Activated CD4-positive, alpha-beta memory T cell treated with anti-CD3 and anti-CD28 coated beads, Interleukin-2, amount 10 ng/mL, durations not matched to agents 7 days and 5 days (primary cell): ENCODE measurements at regions not wholly inside any gene's neighbourhood (a gene's known extent, or its start where the extent isn't known, plus 50 kb on each side); places are given as distances from the start of the nearest gene placed in this dataset.

Experiments used
- CTCF ChIA-PET: fragments of 350-600 bp; sonication (Branson Sonifier 250); formaldehyde crosslinking; loops from one replicate; lab custom pipeline; 2021; ENCODE audit warnings: antibody characterized with exemption, inconsistent platforms; lab: Charles Lee
- POLR2A ChIA-PET: fragments of 350-600 bp; sonication (Branson Sonifier 250); formaldehyde crosslinking; loops from one replicate; lab custom pipeline; 2021; ENCODE audit warnings: antibody characterized with exemption; lab: Charles Lee
- DNase-seq: peaks from one replicate; pipeline ENCODE4 v3.0.0-alpha.2; 2020
- H3K27ac Mint-ChIP-seq: one replicate; pipeline ENCODE4 v1.8.0; 2021; ENCODE audit warnings: mild to moderate bottlenecking, mixed read lengths
- H3K27me3 Mint-ChIP-seq: one replicate; pipeline ENCODE4 v1.8.0; 2021; ENCODE audit warnings: mixed read lengths
- H3K36me3 Mint-ChIP-seq: one replicate; pipeline ENCODE4 v1.8.0; 2021; ENCODE audit warnings: low read depth, mixed read lengths
- H3K4me1 Mint-ChIP-seq: one replicate; pipeline ENCODE4 v1.8.0; 2021; ENCODE audit warnings: mixed read lengths
- H3K4me3 Mint-ChIP-seq: one replicate; pipeline ENCODE4 v1.8.0; 2021; ENCODE audit warnings: mild to moderate bottlenecking, mixed read lengths
- H3K9me3 Mint-ChIP-seq: one replicate; pipeline ENCODE4 v1.8.0; 2021; ENCODE audit warnings: mixed read lengths

GRCh38 chr5:89615839-89616518, 733.0 kb upstream of the MEF2C start:
- Mint-ChIP-seq H3K27ac (no peak overlapping the region), H3K4me1 (no peaks in the 10 kb centered on the region), H3K4me3 (no peak overlapping the region), H3K9me3 (peaks cover 6% of the 10 kb centered on the region), H3K36me3 (no peaks in the 10 kb centered on the region), H3K27me3 (no peaks in the 10 kb centered on the region)
- ChIA-PET CTCF (no interaction called here), POLR2A (no interaction called here)
- no peak for DNase-seq

GRCh38 chr5:89613222-89613956, 730.4 kb upstream of the MEF2C start:
- Mint-ChIP-seq H3K27ac (no peak overlapping the region), H3K4me1 (no peaks in the 10 kb centered on the region), H3K4me3 (no peak overlapping the region), H3K27me3 (no peaks in the 10 kb centered on the region), H3K36me3 (no peaks in the 10 kb centered on the region), H3K9me3 (peaks cover 6% of the 10 kb centered on the region)
- DNase-seq, result no peak
- ChIA-PET POLR2A (no interaction called here), CTCF (no interaction called here)

- POLR2A ChIA-PET, result no interaction called here
Observed at GRCh38 chr5:89606939-89607534, 724.1 kb upstream of the MEF2C start.

GRCh38 chr5:89604342-89604741, 721.4 kb upstream of the MEF2C start:
- DNase-seq, result no peak
- ChIA-PET POLR2A (no interaction called here), CTCF (no interaction called here)
- peaks cover 2% of the 10 kb centered on the region for H3K9me3 Mint-ChIP-seq
- no peaks in the 10 kb centered on the region for H3K27me3 Mint-ChIP-seq
- H3K4me1 Mint-ChIP-seq, result no peaks in the 10 kb centered on the region
- no peaks in the 10 kb centered on the region for H3K36me3 Mint-ChIP-seq
- H3K4me3 Mint-ChIP-seq, result no peak overlapping the region
- H3K27ac Mint-ChIP-seq, result no peak overlapping the region

More at GRCh38 chr5:89606939-89607534, 724.1 kb upstream of the MEF2C start:
- no peaks in the 10 kb centered on the region for H3K27me3 Mint-ChIP-seq
- H3K4me3 Mint-ChIP-seq, result no peak overlapping the region
- H3K36me3 Mint-ChIP-seq, result no peaks in the 10 kb centered on the region
- no peak for DNase-seq
- H3K27ac Mint-ChIP-seq, result no peak overlapping the region
- H3K9me3 Mint-ChIP-seq, result peaks cover 2% of the 10 kb centered on the region
- no peaks in the 10 kb centered on the region for H3K4me1 Mint-ChIP-seq
- CTCF ChIA-PET, result no interaction called here

- H3K9me3 Mint-ChIP-seq, result peaks cover 3% of the 10 kb centered on the region
- no peak overlapping the region for H3K4me3 Mint-ChIP-seq
- no peaks in the 10 kb centered on the region for H3K4me1 Mint-ChIP-seq
- ChIA-PET POLR2A (no interaction called here), CTCF (no interaction called here)
- no peaks in the 10 kb centered on the region for H3K27me3 Mint-ChIP-seq
- no peaks in the 10 kb centered on the region for H3K36me3 Mint-ChIP-seq
- DNase-seq, result no peak
- H3K27ac Mint-ChIP-seq, result no peak overlapping the region
Observed at GRCh38 chr5:89601880-89602279, 718.9 kb upstream of the MEF2C start.

- Mint-ChIP-seq H3K4me3 (no peak overlapping the region), H3K9me3 (peaks cover 3% of the 10 kb centered on the region), H3K27ac (no peak overlapping the region), H3K36me3 (no peaks in the 10 kb centered on the region), H3K27me3 (no peaks in the 10 kb centered on the region), H3K4me1 (no peaks in the 10 kb centered on the region)
- ChIA-PET POLR2A (no interaction called here), CTCF (no interaction called here)
- no peak for DNase-seq
Observed at GRCh38 chr5:89597878-89598277, 714.9 kb upstream of the MEF2C start.

- Mint-ChIP-seq H3K27ac (no peak overlapping the region), H3K27me3 (no peaks in the 10 kb centered on the region), H3K9me3 (peaks cover 3% of the 10 kb centered on the region), H3K4me1 (no peaks in the 10 kb centered on the region), H3K4me3 (no peak overlapping the region), H3K36me3 (no peaks in the 10 kb centered on the region)
- CTCF ChIA-PET, result no interaction called here
- POLR2A ChIA-PET, result no interaction called here
- DNase-seq, result no peak
Observed at GRCh38 chr5:89596821-89597220, 713.8 kb upstream of the MEF2C start.

GRCh38 chr5:89595056-89595455, 712.1 kb upstream of the MEF2C start:
- H3K27me3 Mint-ChIP-seq, result no peaks in the 10 kb centered on the region
- no peak overlapping the region for H3K27ac Mint-ChIP-seq
- H3K9me3 Mint-ChIP-seq, result peaks cover 3% of the 10 kb centered on the region
- DNase-seq, result no peak
- no peaks in the 10 kb centered on the region for H3K36me3 Mint-ChIP-seq
- ChIA-PET CTCF (no interaction called here), POLR2A (no interaction called here)
- no peak overlapping the region for H3K4me3 Mint-ChIP-seq
- no peaks in the 10 kb centered on the region for H3K4me1 Mint-ChIP-seq

- Mint-ChIP-seq H3K27ac (no peak overlapping the region), H3K4me3 (no peak overlapping the region), H3K4me1 (no peaks in the 10 kb centered on the region), H3K9me3 (peaks cover 8% of the 10 kb centered on the region), H3K27me3 (no peaks in the 10 kb centered on the region), H3K36me3 (no peaks in the 10 kb centered on the region)
- POLR2A ChIA-PET, result no interaction called here
- CTCF ChIA-PET, result no interaction called here
- no peak for DNase-seq
Observed at GRCh38 chr5:89584339-89584956, 701.5 kb upstream of the MEF2C start.

- Mint-ChIP-seq H3K36me3 (no peaks in the 10 kb centered on the region), H3K27me3 (no peaks in the 10 kb centered on the region), H3K27ac (no peak overlapping the region), H3K4me3 (no peak overlapping the region), H3K4me1 (no peaks in the 10 kb centered on the region), H3K9me3 (peaks cover 8% of the 10 kb centered on the region)
- ChIA-PET CTCF (no interaction called here), POLR2A (no interaction called here)
- no peak for DNase-seq
Observed at GRCh38 chr5:89583534-89583933, 700.5 kb upstream of the MEF2C start.

GRCh38 chr5:89582768-89583339, 699.9 kb upstream of the MEF2C start:
- no peaks in the 10 kb centered on the region for H3K4me1 Mint-ChIP-seq
- no peak overlapping the region for H3K4me3 Mint-ChIP-seq
- ChIA-PET POLR2A (no interaction called here), CTCF (no interaction called here)
- no peak for DNase-seq
- no peaks in the 10 kb centered on the region for H3K36me3 Mint-ChIP-seq
- peaks cover 4% of the 10 kb centered on the region for H3K9me3 Mint-ChIP-seq
- no peak overlapping the region for H3K27ac Mint-ChIP-seq
- H3K27me3 Mint-ChIP-seq, result no peaks in the 10 kb centered on the region

GRCh38 chr5:89580976-89581375, 698.0 kb upstream of the MEF2C start:
- Mint-ChIP-seq H3K9me3 (no peaks in the 10 kb centered on the region), H3K4me3 (no peak overlapping the region), H3K27ac (no peak overlapping the region), H3K4me1 (no peaks in the 10 kb centered on the region), H3K36me3 (no peaks in the 10 kb centered on the region), H3K27me3 (no peaks in the 10 kb centered on the region)
- CTCF ChIA-PET, result no interaction called here
- DNase-seq, result no peak
- POLR2A ChIA-PET, result no interaction called here

GRCh38 chr5:89575319-89575718, 692.3 kb upstream of the MEF2C start:
- Mint-ChIP-seq H3K27me3 (no peaks in the 10 kb centered on the region), H3K9me3 (no peaks in the 10 kb centered on the region), H3K36me3 (no peaks in the 10 kb centered on the region), H3K4me1 (no peaks in the 10 kb centered on the region), H3K4me3 (no peak overlapping the region), H3K27ac (no peak overlapping the region)
- POLR2A ChIA-PET, result no interaction called here
- CTCF ChIA-PET, result no interaction called here
- DNase-seq, result no peak
